Glomerular endothelial cell (primary cell): ENCODE measurements at regions not wholly inside any gene's neighbourhood (a gene's known extent, or its start where the extent isn't known, plus 50 kb on each side); places are given as distances from the start of the nearest gene placed in this dataset.

Experiments
- DNase-seq: peaks from one replicate; pipeline ENCODE4 v3.0.0-alpha.2; 2011; ENCODE audit warnings: low read depth, low spot score; ENCODE audit errors: extremely low read depth

- DNase-seq = no peak
Measured at GRCh38 chr5:51746023-51746422, 362.8 kb downstream of the ISL1 start.

GRCh38 chr5:51748647-51749046, 365.4 kb downstream of the ISL1 start:
- no peak for DNase-seq
